HG02759 (cell line): ENCODE measurements at regions not wholly inside any gene's neighbourhood (a gene's known extent, or its start where the extent isn't known, plus 50 kb on each side); places are given as distances from the start of the nearest gene placed in this dataset.
A peak's percentile ranks its signal among the peaks of the same experiment; 100 is the strongest.

Experiments used
- ATAC-seq: cut with Tn5 transposase; IDR thresholded peaks from one replicate; pipeline ENCODE4 v1.9.1; 2021; ENCODE audit warnings: mild to moderate bottlenecking, moderate library complexity; ENCODE audit not compliant: unreplicated experiment

GRCh38 chr1:79353224-79353623, 346.7 kb upstream of the ADGRL4 start:
- ATAC-seq, result peak; percentile 65

GRCh38 chr1:79326875-79327274, 320.3 kb upstream of the ADGRL4 start:
- no peak for ATAC-seq

- no peak for ATAC-seq
These were observed 319.2 kb upstream of the ADGRL4 start for GRCh38 chr1:79325705-79326104.

GRCh38 chr1:79325126-79325525, 318.6 kb upstream of the ADGRL4 start:
- no peak for ATAC-seq

- no peak for ATAC-seq
These were observed 316.9 kb upstream of the ADGRL4 start for GRCh38 chr1:79323239-79324025.

GRCh38 chr1:79322511-79323027, 316.0 kb upstream of the ADGRL4 start:
- ATAC-seq, result no peak

GRCh38 chr1:79312438-79312837, 305.9 kb upstream of the ADGRL4 start:
- no peak for ATAC-seq

- no peak for ATAC-seq
These were observed 304.1 kb upstream of the ADGRL4 start for GRCh38 chr1:79310609-79311008.

GRCh38 chr1:79304131-79304530, 297.6 kb upstream of the ADGRL4 start:
- ATAC-seq, result no peak

GRCh38 chr1:79303040-79303439, 296.5 kb upstream of the ADGRL4 start:
- no peak for ATAC-seq

- ATAC-seq, result no peak
These were observed 295.9 kb upstream of the ADGRL4 start for GRCh38 chr1:79302380-79302930.

GRCh38 chr1:79295967-79296366, 289.4 kb upstream of the ADGRL4 start:
- no peak for ATAC-seq

GRCh38 chr1:79293611-79294010, 287.1 kb upstream of the ADGRL4 start:
- no peak for ATAC-seq

GRCh38 chr1:79290927-79291474, 284.5 kb upstream of the ADGRL4 start:
- no peak for ATAC-seq

- no peak for ATAC-seq
These were observed 281.5 kb upstream of the ADGRL4 start for GRCh38 chr1:79287982-79288381.

- no peak for ATAC-seq
These were observed 279.1 kb upstream of the ADGRL4 start for GRCh38 chr1:79285667-79286066.

- ATAC-seq, result no peak
These were observed 276.9 kb upstream of the ADGRL4 start for GRCh38 chr1:79283451-79283850.

- ATAC-seq, result no peak
These were observed 274.9 kb upstream of the ADGRL4 start for GRCh38 chr1:79281442-79281841.

GRCh38 chr1:79271759-79272158, 265.2 kb upstream of the ADGRL4 start:
- ATAC-seq, result no peak

GRCh38 chr1:79264975-79265818, 258.7 kb upstream of the ADGRL4 start:
- ATAC-seq, result no peak

GRCh38 chr1:79264285-79264684, 257.8 kb upstream of the ADGRL4 start:
- no peak for ATAC-seq
